Mesendoderm (in vitro differentiated cells): ENCODE measurements at regions not wholly inside any gene's neighbourhood (a gene's known extent, or its start where the extent isn't known, plus 50 kb on each side); places are given as distances from the start of the nearest gene placed in this dataset.
A peak's percentile ranks its signal among the peaks of the same experiment; 100 is the strongest.

Experiments
- DNase-seq: peaks from one replicate; pipeline ENCODE4 v3.0.0; 2013
- H2AK5ac ChIP-seq: 2 replicates; pipeline ENCODE4 v1.6.1; 2013; ENCODE audit warnings: low read length, inconsistent platforms
- H2BK120ac ChIP-seq: 2 replicates; pipeline ENCODE4 v1.6.1; 2013; ENCODE audit warnings: low read depth, mild to moderate bottlenecking, low read length, moderate library complexity, mixed read lengths
- H2BK15ac ChIP-seq: replicated peaks from 2 replicates; pipeline ENCODE4 v1.6.1; 2013; ENCODE audit warnings: low read depth, mild to moderate bottlenecking, moderate library complexity
- H2BK5ac ChIP-seq: 2 replicates; pipeline ENCODE4 v1.6.1; 2013; ENCODE audit warnings: low read length, inconsistent platforms
- H3K18ac ChIP-seq: 2 replicates; pipeline ENCODE4 v1.6.1; 2013; ENCODE audit warnings: mild to moderate bottlenecking, low read length, mixed read lengths
- H3K23ac ChIP-seq: one replicate; pipeline ENCODE4 v1.6.1; 2013; ENCODE audit warnings: low read length
- H3K27ac ChIP-seq: 2 replicates; pipeline ENCODE4 v1.5.1; 2013; ENCODE audit warnings: low read depth, mild to moderate bottlenecking, inconsistent platforms, low read length, moderate library complexity
- H3K27me3 ChIP-seq: 2 replicates; pipeline ENCODE4 v1.6.1; 2013; ENCODE audit warnings: low read length, control low read depth, mild to moderate bottlenecking, inconsistent platforms; ENCODE audit not compliant: insufficient read depth, poor library complexity
- H3K36me3 ChIP-seq: 2 replicates; pipeline ENCODE4 v1.6.1; 2013; ENCODE audit warnings: low read length, inconsistent platforms; ENCODE audit not compliant: control insufficient read depth, insufficient read depth
- H3K4ac ChIP-seq: one replicate; pipeline ENCODE4 v1.6.1; 2013; ENCODE audit warnings: low read depth, mild to moderate bottlenecking, low read length, moderate library complexity
- H3K4me1 ChIP-seq: 2 replicates; pipeline ENCODE4 v1.6.1; 2013; ENCODE audit warnings: low read depth, low read length, inconsistent platforms; ENCODE audit not compliant: control insufficient read depth
- H3K4me2 ChIP-seq: 2 replicates; pipeline ENCODE4 v1.6.1; 2013; ENCODE audit warnings: low read length
- H3K4me3 ChIP-seq: 2 replicates; pipeline ENCODE4 v1.5.1; 2013; ENCODE audit warnings: mild to moderate bottlenecking, low read length
- H3K56ac ChIP-seq: one replicate; pipeline ENCODE4 v1.6.1; 2013; ENCODE audit warnings: low read length
- H3K79me1 ChIP-seq: 2 replicates; pipeline ENCODE4 v1.6.1; 2013; ENCODE audit warnings: low read length, inconsistent platforms
- H3K79me2 ChIP-seq: 2 replicates; pipeline ENCODE4 v1.6.1; 2013; ENCODE audit warnings: mild to moderate bottlenecking, low read length; ENCODE audit not compliant: control insufficient read depth, insufficient read depth
- H3K9ac ChIP-seq: 2 replicates; pipeline ENCODE4 v1.6.1; 2013; ENCODE audit warnings: low read length, inconsistent platforms
- H4K5ac ChIP-seq: one replicate; pipeline ENCODE4 v1.6.1; 2013; ENCODE audit warnings: low read length
- H4K8ac ChIP-seq: one replicate; pipeline ENCODE4 v1.6.1; 2013; ENCODE audit warnings: low read depth, mild to moderate bottlenecking, control low read depth, low read length, moderate library complexity
- WGBS: extraction: QIAGEN DNeasy Blood & Tissue Kit; methylation state at CpG from one replicate; pipeline ENCODE4 v1.1.7; 2013; ENCODE audit warnings: low lambda C conversion rate, missing lambda C conversion rate; ENCODE audit not compliant: insufficient coverage; ENCODE audit errors: extremely low coverage; 5-methylcytosine and 5-hydroxymethylcytosine counted together

DNA sequence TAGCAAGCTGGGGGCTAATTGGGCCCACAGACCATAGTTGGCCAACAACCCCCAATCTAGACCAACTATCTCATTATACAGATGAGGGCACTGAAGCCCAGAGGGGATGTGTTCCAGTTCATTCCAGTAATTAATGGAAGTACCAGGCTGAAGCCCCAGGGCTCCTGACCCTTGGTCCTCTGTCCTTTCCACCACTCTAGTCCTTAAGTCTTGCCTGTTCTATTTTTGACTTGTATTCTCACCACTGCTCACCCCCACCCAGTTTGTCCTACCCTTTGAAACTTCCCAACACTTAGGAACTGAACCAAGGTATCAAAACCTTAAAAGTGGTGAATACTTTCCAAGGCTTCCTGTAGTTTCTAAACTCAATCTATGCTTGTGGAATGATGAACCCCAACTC lies 407.4 kb downstream of the ENC1 start:
- no peak overlapping the region for H3K27ac ChIP-seq
- H3K18ac ChIP-seq: no peak overlapping the region
- H3K79me2 ChIP-seq: no peaks in the 10 kb centered on the region
- H3K4me1 ChIP-seq: no peaks in the 10 kb centered on the region
- H3K4ac ChIP-seq: no peak overlapping the region
- no peaks in the 10 kb centered on the region for H3K36me3 ChIP-seq
- no peak overlapping the region for H2BK15ac ChIP-seq
- H3K79me1 ChIP-seq: no peaks in the 10 kb centered on the region
- H2BK120ac ChIP-seq: no peak overlapping the region
- no peak overlapping the region for H3K4me2 ChIP-seq
- H3K56ac ChIP-seq: no peak overlapping the region
- H4K8ac ChIP-seq: no peak overlapping the region
- DNase-seq: no peak
- H3K9ac ChIP-seq: no peak overlapping the region
- no peak overlapping the region for H2BK5ac ChIP-seq
- H3K23ac ChIP-seq: no peak overlapping the region
- H2AK5ac ChIP-seq: no peak overlapping the region
- H4K5ac ChIP-seq: no peak overlapping the region
- no peak overlapping the region for H3K4me3 ChIP-seq
- H3K27me3 ChIP-seq: no peaks in the 10 kb centered on the region

DNA sequence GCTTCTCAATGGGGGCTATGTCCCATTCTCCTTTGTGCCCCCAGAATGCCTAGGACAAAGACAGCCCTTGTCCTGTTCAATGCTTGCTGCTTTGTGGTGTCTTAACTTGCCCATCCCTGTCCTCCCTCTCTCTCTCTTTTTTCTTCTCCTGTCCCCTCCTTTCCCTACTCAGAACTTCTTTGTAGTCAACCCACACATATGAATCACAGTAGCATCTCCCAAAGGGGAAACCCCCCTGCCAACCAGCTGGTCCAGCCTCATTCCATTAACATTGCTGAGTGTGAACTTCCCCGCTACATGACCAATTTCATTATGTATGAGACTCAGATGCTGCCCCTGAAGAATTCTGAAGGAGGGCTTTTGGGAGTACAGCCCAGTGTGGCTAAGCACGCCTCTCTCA lies 408.3 kb downstream of the ENC1 start:
- no peaks in the 10 kb centered on the region for H3K79me1 ChIP-seq
- H3K4me1 ChIP-seq: no peaks in the 10 kb centered on the region
- H2BK15ac ChIP-seq: no peak overlapping the region
- H3K4me2 ChIP-seq: no peak overlapping the region
- no peak for DNase-seq
- H3K23ac ChIP-seq: no peak overlapping the region
- no peak overlapping the region for H3K9ac ChIP-seq
- H2AK5ac ChIP-seq: no peak overlapping the region
- H3K4me3 ChIP-seq: no peak overlapping the region
- H3K79me2 ChIP-seq: no peaks in the 10 kb centered on the region
- H3K56ac ChIP-seq: no peak overlapping the region
- H2BK5ac ChIP-seq: no peak overlapping the region
- no peak overlapping the region for H2BK120ac ChIP-seq
- no peak overlapping the region for H3K18ac ChIP-seq
- no peak overlapping the region for H4K5ac ChIP-seq
- peak overlapping the region; percentile 56 for H4K8ac ChIP-seq
- no peak overlapping the region for H3K27ac ChIP-seq
- no peaks in the 10 kb centered on the region for H3K36me3 ChIP-seq
- no peaks in the 10 kb centered on the region for H3K27me3 ChIP-seq
- no CpG with 5 or more reads among the region's 2 CpGs for WGBS
- no peak overlapping the region for H3K4ac ChIP-seq

GRCh38 chr5:74231697-74232096 lies 408.8 kb downstream of the ENC1 start:
- Histone ChIP-seq H3K79me2 (no peaks in the 10 kb centered on the region), H3K4me3 (no peak overlapping the region), H3K4me2 (no peak overlapping the region), H2AK5ac (no peak overlapping the region), H3K18ac (no peak overlapping the region), H3K9ac (no peak overlapping the region), H3K27me3 (no peaks in the 10 kb centered on the region), H3K56ac (no peak overlapping the region), H2BK15ac (no peak overlapping the region), H3K36me3 (no peaks in the 10 kb centered on the region), H3K27ac (no peak overlapping the region), H3K79me1 (no peaks in the 10 kb centered on the region), H4K8ac (no peak overlapping the region), H3K4ac (no peak overlapping the region), H4K5ac (no peak overlapping the region), H2BK5ac (no peak overlapping the region), H3K4me1 (no peaks in the 10 kb centered on the region), H3K23ac (no peak overlapping the region), H2BK120ac (no peak overlapping the region)
- WGBS: no CpG with 5 or more reads among the region's 5 CpGs
- no peak for DNase-seq

DNA sequence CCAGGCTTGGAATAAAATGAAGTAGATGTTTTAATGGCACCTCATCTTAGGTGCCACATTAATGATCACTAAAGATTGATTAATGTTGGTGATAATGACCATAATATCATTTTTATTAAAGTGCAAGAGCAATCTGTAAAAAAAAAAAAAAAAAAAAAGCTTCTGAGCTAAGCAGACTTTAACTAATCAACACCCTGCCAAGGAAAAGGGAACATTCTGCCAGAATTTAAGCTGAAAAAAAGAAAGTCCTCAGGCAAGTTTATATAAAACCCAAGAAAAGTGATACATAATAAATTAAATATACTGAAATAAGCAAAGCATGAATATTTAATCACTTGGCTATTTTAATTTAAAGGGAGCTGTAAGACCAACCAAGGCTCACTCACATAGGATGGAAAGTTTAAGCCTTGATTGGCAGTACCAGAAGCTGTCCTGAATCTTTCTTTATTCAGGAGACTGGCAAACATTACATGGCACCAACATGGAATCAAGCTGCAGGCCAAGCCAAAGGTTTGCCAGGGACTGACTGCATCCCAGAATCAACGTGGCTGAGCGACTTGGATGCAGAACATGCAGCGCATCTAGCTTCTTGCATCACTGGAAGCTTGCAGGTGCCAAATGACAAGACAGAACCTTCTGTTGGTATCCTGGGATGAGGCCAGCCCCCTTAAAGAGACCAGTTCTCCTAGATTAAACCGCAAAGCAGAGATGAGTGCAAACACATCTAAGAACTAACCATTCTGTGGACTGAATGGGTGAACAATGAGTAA lies 413.6 kb downstream of the ENC1 start:
- no peak for DNase-seq
- no peak overlapping the region for H3K27ac ChIP-seq
- no peak overlapping the region for H3K23ac ChIP-seq
- no CpG with 5 or more reads among the region's 4 CpGs for WGBS
- no peak overlapping the region for H2BK5ac ChIP-seq
- H3K9ac ChIP-seq: no peak overlapping the region
- H3K79me2 ChIP-seq: no peaks in the 10 kb centered on the region
- H3K4me2 ChIP-seq: no peak overlapping the region
- H2BK15ac ChIP-seq: no peak overlapping the region
- no peaks in the 10 kb centered on the region for H3K4me1 ChIP-seq
- H3K56ac ChIP-seq: no peak overlapping the region
- H2AK5ac ChIP-seq: no peak overlapping the region
- no peak overlapping the region for H4K5ac ChIP-seq
- no peak overlapping the region for H3K4me3 ChIP-seq
- no peak overlapping the region for H2BK120ac ChIP-seq
- no peak overlapping the region for H3K18ac ChIP-seq
- no peak overlapping the region for H4K8ac ChIP-seq
- H3K36me3 ChIP-seq: no peaks in the 10 kb centered on the region
- no peaks in the 10 kb centered on the region for H3K79me1 ChIP-seq
- H3K27me3 ChIP-seq: no peaks in the 10 kb centered on the region
- no peak overlapping the region for H3K4ac ChIP-seq

DNA sequence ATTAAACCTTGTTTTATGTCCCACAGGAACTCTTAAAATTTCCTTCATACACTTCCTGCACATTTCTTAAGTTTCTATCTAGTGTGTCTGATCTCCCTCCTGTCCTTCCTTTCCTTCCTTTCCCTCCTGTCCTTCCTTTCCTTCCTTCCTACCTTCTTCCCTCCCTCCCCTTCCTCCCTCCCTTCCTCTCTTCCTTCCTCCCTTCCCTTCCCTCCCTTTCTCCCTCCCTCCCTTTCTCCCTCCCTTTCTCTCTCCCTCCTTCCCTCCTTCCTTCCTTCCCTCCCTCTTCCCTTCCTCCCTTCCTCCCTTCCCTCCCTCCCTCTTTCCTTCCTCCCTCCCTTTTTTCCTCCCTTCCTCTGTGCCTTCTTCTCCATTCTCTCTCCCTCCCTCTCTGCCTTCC lies 414.9 kb downstream of the ENC1 start:
- no peak overlapping the region for H4K5ac ChIP-seq
- H3K27ac ChIP-seq: no peak overlapping the region
- H3K36me3 ChIP-seq: no peaks in the 10 kb centered on the region
- no peak overlapping the region for H2BK120ac ChIP-seq
- H3K79me1 ChIP-seq: no peaks in the 10 kb centered on the region
- no peak overlapping the region for H3K4ac ChIP-seq
- no peak for DNase-seq
- no peak overlapping the region for H3K23ac ChIP-seq
- no peak overlapping the region for H3K9ac ChIP-seq
- H2AK5ac ChIP-seq: no peak overlapping the region
- no peaks in the 10 kb centered on the region for H3K79me2 ChIP-seq
- no peaks in the 10 kb centered on the region for H3K27me3 ChIP-seq
- no peak overlapping the region for H2BK5ac ChIP-seq
- H3K18ac ChIP-seq: no peak overlapping the region
- no peak overlapping the region for H4K8ac ChIP-seq
- H2BK15ac ChIP-seq: no peak overlapping the region
- no peaks in the 10 kb centered on the region for H3K4me1 ChIP-seq
- H3K4me3 ChIP-seq: no peak overlapping the region
- H3K56ac ChIP-seq: no peak overlapping the region
- no peak overlapping the region for H3K4me2 ChIP-seq

DNA sequence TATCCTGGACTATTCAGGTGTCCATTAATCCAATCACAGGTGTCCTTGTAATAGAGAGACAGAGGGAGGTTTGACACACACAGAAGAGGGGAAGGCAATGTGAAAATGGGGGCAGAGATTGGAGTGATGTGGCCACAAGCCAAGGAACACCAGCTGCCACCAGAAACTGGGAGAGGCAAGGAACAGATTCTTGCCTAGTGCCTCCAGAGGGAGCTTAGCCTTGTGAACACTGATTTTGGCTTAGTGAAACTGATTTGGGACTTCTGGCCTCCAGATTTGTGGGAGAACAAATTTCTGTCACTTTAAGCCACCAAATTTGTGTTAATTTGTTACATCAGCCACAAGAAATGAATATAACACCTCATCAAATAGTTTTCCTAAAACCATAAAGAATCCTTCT lies 416.2 kb downstream of the ENC1 start:
- H3K27ac ChIP-seq: no peak overlapping the region
- no peak overlapping the region for H3K4ac ChIP-seq
- H3K9ac ChIP-seq: no peak overlapping the region
- H3K18ac ChIP-seq: no peak overlapping the region
- H4K8ac ChIP-seq: no peak overlapping the region
- H2AK5ac ChIP-seq: no peak overlapping the region
- no peaks in the 10 kb centered on the region for H3K36me3 ChIP-seq
- no peak overlapping the region for H3K56ac ChIP-seq
- no peak overlapping the region for H2BK5ac ChIP-seq
- no peak overlapping the region for H3K4me3 ChIP-seq
- H3K4me2 ChIP-seq: no peak overlapping the region
- H4K5ac ChIP-seq: no peak overlapping the region
- no peak overlapping the region for H3K23ac ChIP-seq
- H2BK120ac ChIP-seq: no peak overlapping the region
- H3K79me1 ChIP-seq: no peaks in the 10 kb centered on the region
- no peak for DNase-seq
- H2BK15ac ChIP-seq: no peak overlapping the region
- no peaks in the 10 kb centered on the region for H3K27me3 ChIP-seq
- H3K4me1 ChIP-seq: no peaks in the 10 kb centered on the region
- H3K79me2 ChIP-seq: no peaks in the 10 kb centered on the region
